ENCODE measurements at regions not wholly inside any gene's neighbourhood (a gene's known extent, or its start where the extent isn't known, plus 50 kb on each side); places are given as distances from the start of the nearest gene placed in this dataset.

DNA sequence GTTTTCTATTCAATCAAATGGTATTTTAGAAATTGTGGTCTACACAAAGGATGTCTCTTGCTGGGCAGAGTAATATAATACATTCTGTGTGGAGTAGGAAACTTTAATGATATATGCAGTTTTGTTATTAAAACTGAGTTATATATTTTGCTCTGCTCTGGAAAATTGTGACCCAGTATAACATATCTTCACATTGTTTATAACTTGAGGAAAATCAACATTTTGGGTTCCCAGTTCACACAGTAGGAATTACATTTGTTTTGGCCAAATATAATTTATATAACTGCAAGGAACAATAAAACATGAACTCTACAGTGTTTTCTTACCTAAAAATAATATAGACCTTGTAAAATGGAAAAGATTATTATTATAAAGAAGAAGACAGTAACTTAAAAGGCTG is 372.4 kb downstream of the OSR1 start:
- TF ChIP-seq CTCF (conservative IDR thresholded peaks at IDR 0.05; ENCODE audit: low read length) (no peak), EZH2phosphoT487 (IDR thresholded peaks at IDR 0.05; ENCODE audit: borderline replicate concordance) (no peak)

All from Loucy (cell line).